ENCODE measurements at regions not wholly inside any gene's neighbourhood (a gene's known extent, or its start where the extent isn't known, plus 50 kb on each side); places are given as distances from the start of the nearest gene placed in this dataset.

DNA sequence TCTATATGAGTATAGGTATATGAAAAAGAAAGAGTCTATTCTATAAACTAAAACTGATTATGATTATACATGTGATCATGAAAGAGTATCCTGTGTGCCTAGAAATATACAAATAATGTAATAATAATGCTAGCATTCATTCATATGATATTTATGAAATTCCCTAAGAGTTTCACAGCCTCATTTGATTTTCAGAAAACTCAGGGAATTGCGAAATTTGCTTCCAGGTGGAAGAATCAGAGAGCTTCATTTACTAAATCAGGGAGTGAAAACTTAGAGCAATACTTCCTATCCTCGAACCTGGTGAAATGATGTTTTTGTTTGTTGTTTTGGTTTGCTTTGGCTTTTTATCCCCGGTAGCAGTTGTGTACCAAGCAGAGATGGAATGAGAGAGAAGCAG lies 1105.7 kb upstream of the SLIT2 start:
- Mint-ChIP-seq H3K27ac (no peak overlapping the region), H3K9me3 (peaks cover 2 to 22% (median 7%) of the 10 kb centered on the region in 8 donors), H3K4me1 (no peaks in the 10 kb centered on the region), H3K36me3 (no peaks in the 10 kb centered on the region), H3K4me3 (no peak overlapping the region), H3K27me3 (no peaks in the 10 kb centered on the region)
- no peak overlapping the region for H3K4me3 ChIP-seq (ENCODE audit: low read length in 2 of 2)
- intact Hi-C loops (cut with micrococcal nuclease), result no loop called here
- no peak overlapping the region for H3K27ac ChIP-seq (ENCODE audit: low read depth, low read length)
- POLR2A ChIA-PET (ENCODE audit: partially characterized antibody), result no interaction called here
- DNase-seq, result no peak
- H3K9me3 ChIP-seq (ENCODE audit: control insufficient read depth in 1 of 2, low read length in 2 of 2), result no peaks in the 10 kb centered on the region
- no peaks in the 10 kb centered on the region for H3K4me1 ChIP-seq (ENCODE audit: insufficient read depth, low read length)
- CTCF ChIA-PET (ENCODE audit: partially characterized antibody), result no interaction called here
- no peaks in the 10 kb centered on the region for H3K36me3 ChIP-seq (ENCODE audit: insufficient read depth, low read length)
- H3K27me3 ChIP-seq (ENCODE audit: insufficient read depth, low read length), result no peaks in the 10 kb centered on the region

DNA sequence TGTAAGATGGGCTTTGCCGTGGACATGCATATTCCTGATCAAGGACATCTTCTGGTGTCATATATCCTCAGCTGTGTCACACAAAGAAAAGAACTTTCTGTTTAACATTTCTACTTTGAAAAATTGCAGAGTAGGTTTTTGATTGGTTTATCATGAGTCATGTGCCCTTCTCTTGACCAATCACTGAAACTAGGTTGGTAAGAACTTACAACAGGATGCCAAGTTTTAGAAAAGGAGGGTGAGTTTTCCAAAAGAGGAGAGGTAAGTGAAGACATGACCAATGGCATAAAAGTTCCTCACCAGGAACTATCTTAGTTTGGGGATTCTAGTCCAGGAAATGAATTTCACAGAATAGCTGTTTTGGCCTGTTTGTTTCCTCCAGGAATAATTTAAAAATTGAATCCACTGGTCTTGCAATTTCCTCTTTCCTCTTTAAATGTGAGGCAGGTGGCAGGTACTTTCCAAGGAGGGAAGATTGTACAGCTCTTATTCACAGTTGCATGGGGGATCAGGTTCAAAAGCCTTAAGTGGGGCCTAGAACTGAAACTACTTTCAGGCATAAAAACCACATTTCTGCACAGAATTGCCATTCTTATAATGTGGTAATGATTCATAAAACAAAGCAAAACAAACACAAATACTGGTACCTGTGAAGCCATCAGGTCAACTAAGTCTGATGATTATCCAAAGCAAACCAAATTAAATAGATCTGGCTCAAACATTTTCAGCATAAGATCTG lies 1114.5 kb upstream of the LCORL start:
- POLR2A ChIA-PET (ENCODE audit: partially characterized antibody), result no interaction called here

DNA sequence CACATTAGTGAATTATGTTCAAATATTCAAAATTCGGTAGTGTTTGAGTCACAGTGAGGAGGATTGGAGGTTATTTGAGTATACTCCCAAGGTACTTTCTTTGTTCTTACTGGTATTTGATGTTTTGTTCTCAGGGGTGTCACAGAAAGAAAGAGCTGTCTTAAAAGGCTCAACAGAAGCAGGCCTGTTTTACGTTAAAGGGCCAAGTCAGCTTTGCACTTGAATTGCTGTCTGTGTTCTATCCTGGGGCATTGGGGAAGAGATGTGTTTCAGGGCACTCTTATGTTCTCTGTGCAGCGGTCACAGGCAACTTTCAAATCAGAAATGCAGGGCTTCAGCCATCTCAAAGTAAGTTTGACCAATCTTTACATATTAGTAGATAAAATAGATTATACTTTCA lies 1113.1 kb upstream of the LCORL start:
- no peaks in the 10 kb centered on the region for H3K36me3 ChIP-seq (ENCODE audit: insufficient read depth, low read length)
- H3K27ac ChIP-seq (ENCODE audit: low read depth, low read length), result no peak overlapping the region
- H3K9me3 Mint-ChIP-seq, result peaks cover 4 to 13% (median 8%) of the 10 kb centered on the region in 8 donors
- no peaks in the 10 kb centered on the region for H3K9me3 ChIP-seq (ENCODE audit: control insufficient read depth in 1 of 2, low read length in 2 of 2)
- ChIA-PET CTCF (ENCODE audit: partially characterized antibody) (no interaction called here), POLR2A (ENCODE audit: partially characterized antibody) (no interaction called here)
- H3K4me3 ChIP-seq (ENCODE audit: low read length in 2 of 2), result no peak overlapping the region
- H3K36me3 Mint-ChIP-seq, result no peaks in the 10 kb centered on the region
- H3K27ac Mint-ChIP-seq, result no peak overlapping the region
- no peak overlapping the region for H3K4me3 Mint-ChIP-seq
- no peaks in the 10 kb centered on the region for H3K4me1 ChIP-seq (ENCODE audit: insufficient read depth, low read length)
- intact Hi-C loops (cut with micrococcal nuclease), result no loop called here
- no peaks in the 10 kb centered on the region for H3K4me1 Mint-ChIP-seq
- DNase-seq, result no peak
- H3K27me3 Mint-ChIP-seq, result no peaks in the 10 kb centered on the region
- H3K27me3 ChIP-seq (ENCODE audit: insufficient read depth, low read length), result no peaks in the 10 kb centered on the region

More for the DNA sequence above, 1114.5 kb upstream of the LCORL start:
- no peak for DNase-seq
- no peaks in the 10 kb centered on the region for H3K36me3 ChIP-seq (ENCODE audit: insufficient read depth, low read length)
- H3K9me3 ChIP-seq (ENCODE audit: control insufficient read depth in 1 of 2, low read length in 2 of 2), result no peaks in the 10 kb centered on the region
- Mint-ChIP-seq H3K4me3 (no peak overlapping the region), H3K27ac (no peak overlapping the region), H3K4me1 (no peaks in the 10 kb centered on the region), H3K9me3 (peaks cover 4 to 15% (median 9%) of the 10 kb centered on the region in 8 donors), H3K36me3 (no peaks in the 10 kb centered on the region), H3K27me3 (no peaks in the 10 kb centered on the region)
- no peak overlapping the region for H3K27ac ChIP-seq (ENCODE audit: low read depth, low read length)
- CTCF ChIA-PET (ENCODE audit: partially characterized antibody), result no interaction called here
- H3K27me3 ChIP-seq (ENCODE audit: insufficient read depth, low read length), result no peaks in the 10 kb centered on the region
- intact Hi-C loops (cut with micrococcal nuclease), result no loop called here
- no peaks in the 10 kb centered on the region for H3K4me1 ChIP-seq (ENCODE audit: insufficient read depth, low read length)
- H3K4me3 ChIP-seq (ENCODE audit: low read length in 2 of 2), result no peak overlapping the region

DNA sequence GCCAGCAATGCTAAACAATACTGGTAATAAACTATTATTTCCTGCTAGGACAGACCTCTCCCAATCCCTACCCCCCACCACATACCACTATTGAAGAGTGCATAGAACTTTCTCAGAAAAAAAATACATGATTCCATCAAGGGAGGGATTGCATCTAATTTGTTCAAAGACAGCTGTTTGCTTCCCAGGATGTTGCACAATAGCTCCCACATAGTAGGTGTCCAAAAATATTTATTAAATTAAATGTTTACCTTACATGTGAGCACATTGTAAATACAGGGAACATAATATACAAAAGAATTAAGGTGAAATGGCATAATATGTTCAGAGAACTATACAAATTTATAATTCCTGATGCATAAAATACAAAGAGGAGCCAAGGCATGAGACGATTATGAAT lies 1111.8 kb upstream of the LCORL start:
- ChIA-PET POLR2A (ENCODE audit: partially characterized antibody) (no interaction called here), CTCF (ENCODE audit: partially characterized antibody) (no interaction called here)
- H3K4me3 Mint-ChIP-seq, result no peak overlapping the region
- H3K36me3 Mint-ChIP-seq, result no peaks in the 10 kb centered on the region
- intact Hi-C loops (cut with micrococcal nuclease), result no loop called here
- H3K4me1 ChIP-seq (ENCODE audit: insufficient read depth, low read length), result no peaks in the 10 kb centered on the region
- H3K27ac Mint-ChIP-seq, result no peak overlapping the region
- H3K4me3 ChIP-seq (ENCODE audit: low read length in 2 of 2), result no peak overlapping the region
- peaks cover 0 to 12% (median 7%) of the 10 kb centered on the region in 8 donors for H3K9me3 Mint-ChIP-seq
- no peaks in the 10 kb centered on the region for H3K27me3 Mint-ChIP-seq
- no peaks in the 10 kb centered on the region for H3K4me1 Mint-ChIP-seq
- H3K27ac ChIP-seq (ENCODE audit: low read depth, low read length), result no peak overlapping the region
- H3K36me3 ChIP-seq (ENCODE audit: insufficient read depth, low read length), result no peaks in the 10 kb centered on the region
- H3K9me3 ChIP-seq (ENCODE audit: control insufficient read depth in 1 of 2, low read length in 2 of 2), result no peaks in the 10 kb centered on the region
- no peak for DNase-seq
- H3K27me3 ChIP-seq (ENCODE audit: insufficient read depth, low read length), result no peaks in the 10 kb centered on the region

DNA sequence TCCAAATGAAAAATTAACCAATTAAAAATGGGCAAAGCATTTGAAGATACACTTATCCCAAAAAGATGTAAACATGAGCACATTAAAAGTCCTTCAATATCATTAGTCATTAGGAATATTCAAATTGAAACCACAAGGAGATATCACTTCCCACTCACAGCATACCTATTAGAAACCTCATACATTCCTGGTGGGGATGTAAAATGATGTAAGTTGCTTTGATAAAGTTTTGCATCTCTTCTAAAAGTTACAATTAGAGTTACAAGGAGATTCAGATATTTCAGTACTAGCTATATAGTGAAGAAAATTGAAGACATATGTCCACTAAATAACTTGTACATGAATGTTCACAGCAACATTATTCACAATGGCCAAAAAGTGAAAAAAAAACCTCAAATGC lies 1109.3 kb upstream of the LCORL start:
- H3K27ac Mint-ChIP-seq, result no peak overlapping the region
- H3K4me3 ChIP-seq (ENCODE audit: low read length in 2 of 2), result no peak overlapping the region
- CTCF ChIA-PET (ENCODE audit: partially characterized antibody), result no interaction called here
- no peaks in the 10 kb centered on the region for H3K4me1 Mint-ChIP-seq
- H3K9me3 Mint-ChIP-seq, result peaks cover 2 to 15% (median 7%) of the 10 kb centered on the region in 8 donors
- DNase-seq, result no peak
- no peak overlapping the region for H3K4me3 Mint-ChIP-seq
- POLR2A ChIA-PET (ENCODE audit: partially characterized antibody), result no interaction called here
- no peak overlapping the region for H3K27ac ChIP-seq (ENCODE audit: low read depth, low read length)
- no peaks in the 10 kb centered on the region for H3K27me3 Mint-ChIP-seq
- intact Hi-C loops (cut with micrococcal nuclease), result no loop called here
- no peaks in the 10 kb centered on the region for H3K4me1 ChIP-seq (ENCODE audit: insufficient read depth, low read length)
- H3K36me3 Mint-ChIP-seq, result no peaks in the 10 kb centered on the region
- no peaks in the 10 kb centered on the region for H3K27me3 ChIP-seq (ENCODE audit: insufficient read depth, low read length)
- no peaks in the 10 kb centered on the region for H3K9me3 ChIP-seq (ENCODE audit: control insufficient read depth in 1 of 2, low read length in 2 of 2)
- H3K36me3 ChIP-seq (ENCODE audit: insufficient read depth, low read length), result no peaks in the 10 kb centered on the region

DNA sequence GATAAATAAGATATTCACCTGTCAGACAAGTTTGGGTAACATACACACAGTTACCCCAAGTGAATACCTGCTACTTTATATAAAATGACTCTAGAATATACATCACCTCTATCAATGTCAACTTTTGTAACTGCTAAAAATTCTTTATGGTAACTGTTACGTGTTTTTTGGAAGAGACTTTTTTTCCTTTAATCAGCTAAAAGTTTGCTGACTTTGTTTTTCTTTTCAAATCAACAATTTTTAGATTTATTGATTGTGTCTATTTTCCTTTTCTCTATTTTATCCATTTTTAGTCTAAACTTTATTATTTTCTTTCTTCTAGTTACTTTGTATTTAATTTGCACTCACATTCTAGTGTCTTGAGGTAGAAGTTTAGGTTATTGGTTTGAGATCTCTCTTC lies 1106.6 kb upstream of the LCORL start:
- H3K27ac Mint-ChIP-seq, result no peak overlapping the region
- intact Hi-C loops (cut with micrococcal nuclease), result no loop called here

DNA sequence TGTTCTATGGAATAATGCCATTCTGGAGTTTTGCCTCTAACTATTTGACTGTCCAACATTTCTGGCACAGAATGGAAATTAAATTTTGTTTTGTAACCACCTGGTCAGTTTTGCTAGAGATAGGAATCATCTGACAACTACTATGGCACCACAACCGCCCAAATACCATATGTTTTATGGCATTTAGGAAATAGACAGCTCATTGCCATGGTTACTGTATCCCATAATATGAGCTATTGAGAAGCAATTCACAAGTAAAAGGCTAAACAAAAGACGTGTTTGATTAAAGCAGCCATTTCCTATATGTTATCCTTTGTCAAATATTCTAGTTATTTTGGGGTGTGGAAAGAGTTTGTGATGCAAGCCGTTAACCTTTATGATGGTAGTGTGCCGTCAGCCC lies 1105.3 kb upstream of the LCORL start:
- intact Hi-C loops (cut with micrococcal nuclease), result no loop called here
- H3K4me3 ChIP-seq (ENCODE audit: low read length in 2 of 2), result no peak overlapping the region
- no peaks in the 10 kb centered on the region for H3K36me3 ChIP-seq (ENCODE audit: insufficient read depth, low read length)
- Mint-ChIP-seq H3K36me3 (no peaks in the 10 kb centered on the region), H3K27ac (no peak overlapping the region), H3K4me3 (no peak overlapping the region), H3K27me3 (no peaks in the 10 kb centered on the region), H3K4me1 (no peaks in the 10 kb centered on the region), H3K9me3 (peaks cover 2 to 30% (median 17%) of the 10 kb centered on the region in 8 donors)
- no peaks in the 10 kb centered on the region for H3K9me3 ChIP-seq (ENCODE audit: control insufficient read depth in 1 of 2, low read length in 2 of 2)
- CTCF ChIA-PET (ENCODE audit: partially characterized antibody), result no interaction called here
- POLR2A ChIA-PET (ENCODE audit: partially characterized antibody), result no interaction called here
- no peak for DNase-seq
- no peaks in the 10 kb centered on the region for H3K4me1 ChIP-seq (ENCODE audit: insufficient read depth, low read length)
- H3K27ac ChIP-seq (ENCODE audit: low read depth, low read length), result no peak overlapping the region
- H3K27me3 ChIP-seq (ENCODE audit: insufficient read depth, low read length), result no peaks in the 10 kb centered on the region

More for the DNA sequence above, 1106.6 kb upstream of the LCORL start:
- Mint-ChIP-seq H3K36me3 (no peaks in the 10 kb centered on the region), H3K4me3 (no peak overlapping the region), H3K9me3 (peaks cover 2 to 28% (median 16%) of the 10 kb centered on the region in 8 donors), H3K27me3 (no peaks in the 10 kb centered on the region), H3K4me1 (no peaks in the 10 kb centered on the region)
- no peaks in the 10 kb centered on the region for H3K9me3 ChIP-seq (ENCODE audit: control insufficient read depth in 1 of 2, low read length in 2 of 2)
- ChIA-PET CTCF (ENCODE audit: partially characterized antibody) (no interaction called here), POLR2A (ENCODE audit: partially characterized antibody) (no interaction called here)
- H3K27ac ChIP-seq (ENCODE audit: low read depth, low read length), result no peak overlapping the region
- no peaks in the 10 kb centered on the region for H3K36me3 ChIP-seq (ENCODE audit: insufficient read depth, low read length)
- DNase-seq, result no peak
- H3K27me3 ChIP-seq (ENCODE audit: insufficient read depth, low read length), result no peaks in the 10 kb centered on the region
- no peaks in the 10 kb centered on the region for H3K4me1 ChIP-seq (ENCODE audit: insufficient read depth, low read length)
- no peak overlapping the region for H3K4me3 ChIP-seq (ENCODE audit: low read length in 2 of 2)

DNA sequence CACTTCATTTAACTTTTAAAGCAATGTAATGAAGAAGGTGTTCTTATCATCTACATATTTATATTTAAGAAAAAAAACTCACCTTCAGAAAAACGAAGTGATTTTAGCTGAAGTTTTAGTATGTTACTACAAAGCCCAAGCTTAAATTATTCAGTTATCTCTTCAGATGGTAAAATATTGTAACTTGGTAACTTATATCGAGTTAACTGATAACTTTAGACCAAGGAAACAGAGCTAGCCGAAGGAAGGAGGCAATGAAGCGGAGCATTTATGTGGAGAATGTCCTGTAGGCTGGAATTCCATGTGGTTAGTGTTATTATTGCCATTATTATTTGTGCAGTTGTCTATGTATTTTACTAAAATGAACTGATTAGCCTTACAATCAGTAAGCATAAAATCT lies 1102.1 kb upstream of the LCORL start:
- Histone ChIP-seq H3K27me3 (ENCODE audit: insufficient read depth, low read length) (no peaks in the 10 kb centered on the region), H3K27ac (ENCODE audit: low read depth, low read length) (no peak overlapping the region), H3K4me3 (ENCODE audit: low read length in 2 of 2) (no peak overlapping the region), H3K36me3 (ENCODE audit: insufficient read depth, low read length) (no peaks in the 10 kb centered on the region), H3K4me1 (ENCODE audit: insufficient read depth, low read length) (no peaks in the 10 kb centered on the region), H3K9me3 (ENCODE audit: control insufficient read depth in 1 of 2, low read length in 2 of 2) (no peaks in the 10 kb centered on the region)
- POLR2A ChIA-PET (ENCODE audit: partially characterized antibody), result no interaction called here
- Mint-ChIP-seq H3K27ac (no peak overlapping the region), H3K9me3 (peaks cover 2 to 27% (median 19%) of the 10 kb centered on the region in 8 donors), H3K27me3 (no peaks in the 10 kb centered on the region), H3K36me3 (no peaks in the 10 kb centered on the region), H3K4me3 (no peak overlapping the region), H3K4me1 (no peaks in the 10 kb centered on the region)
- intact Hi-C loops (cut with micrococcal nuclease), result no loop called here
- CTCF ChIA-PET (ENCODE audit: partially characterized antibody), result no interaction called here
- DNase-seq, result no peak

All from CD4-positive, alpha-beta memory T cell (primary cell).